ENCODE measurements at regions not wholly inside any gene's neighbourhood (a gene's known extent, or its start where the extent isn't known, plus 50 kb on each side); places are given as distances from the start of the nearest gene placed in this dataset.

- no peaks in the 10 kb centered on the region for H3K27me3 ChIP-seq (replicated peaks; ENCODE audit: insufficient read depth, low read length)
- H3K4me1 ChIP-seq (ENCODE audit: low read length) = no peaks in the 10 kb centered on the region
- H3K79me2 ChIP-seq (ENCODE audit: low read length) = no peaks in the 10 kb centered on the region
- H3K9ac ChIP-seq (ENCODE audit: low read length) = no peak overlapping the region
- no peak overlapping the region for H3K4me3 ChIP-seq (ENCODE audit: low read length)
- no peaks in the 10 kb centered on the region for H3K36me3 ChIP-seq (replicated peaks; ENCODE audit: insufficient read depth, low read length)
- no peaks in the 10 kb centered on the region for H3K9me2 ChIP-seq (replicated peaks; ENCODE audit: insufficient read depth, low read length)
- H3K9me3 ChIP-seq (replicated peaks; ENCODE audit: insufficient read depth, low read length) = no peaks in the 10 kb centered on the region
- H3K27ac ChIP-seq (ENCODE audit: low read length) = no peak overlapping the region
- no peaks in the 10 kb centered on the region for H4K20me1 ChIP-seq (ENCODE audit: insufficient read depth, low read length)
- TF ChIP-seq EZH2 (optimal IDR thresholded peaks at IDR 0.05; ENCODE audit: low read depth, low read length) (no peak), EZH2phosphoT487 (IDR thresholded peaks at IDR 0.05; ENCODE audit: low read length) (no peak), CTCF (IDR thresholded peaks at IDR 0.05; ENCODE audit: low read length) (no peak)
- no peak for DNase-seq
- no peak overlapping the region for H3K4me2 ChIP-seq (ENCODE audit: low read depth, low read length)
- no peaks in the 10 kb centered on the region for H3F3A ChIP-seq (ENCODE audit: insufficient read depth, low read length)
- H2AFZ ChIP-seq (ENCODE audit: low read length) = no peak overlapping the region
Observed at GRCh38 chrX:69032601-69033000, 132.7 kb downstream of the PJA1 start.

GRCh38 chrX:69031971-69032391 lies 133.3 kb downstream of the PJA1 start:
- Histone ChIP-seq H3K9me3 (replicated peaks; ENCODE audit: insufficient read depth, low read length) (no peaks in the 10 kb centered on the region), H3F3A (ENCODE audit: insufficient read depth, low read length) (no peaks in the 10 kb centered on the region), H3K4me3 (ENCODE audit: low read length) (no peak overlapping the region), H3K36me3 (replicated peaks; ENCODE audit: insufficient read depth, low read length) (no peaks in the 10 kb centered on the region), H3K9me2 (replicated peaks; ENCODE audit: insufficient read depth, low read length) (no peaks in the 10 kb centered on the region), H3K4me1 (ENCODE audit: low read length) (no peaks in the 10 kb centered on the region), H3K27me3 (replicated peaks; ENCODE audit: insufficient read depth, low read length) (no peaks in the 10 kb centered on the region), H2AFZ (ENCODE audit: low read length) (no peak overlapping the region), H3K4me2 (ENCODE audit: low read depth, low read length) (no peak overlapping the region), H3K9ac (ENCODE audit: low read length) (no peak overlapping the region), H4K20me1 (ENCODE audit: insufficient read depth, low read length) (no peaks in the 10 kb centered on the region), H3K79me2 (ENCODE audit: low read length) (no peaks in the 10 kb centered on the region), H3K27ac (ENCODE audit: low read length) (no peak overlapping the region)
- no peak for DNase-seq
- no peak for TF ChIP-seq EZH2phosphoT487 (IDR thresholded peaks at IDR 0.05; ENCODE audit: low read length)
- no peak for TF ChIP-seq EZH2 (optimal IDR thresholded peaks at IDR 0.05; ENCODE audit: low read depth, low read length)
- TF ChIP-seq CTCF (IDR thresholded peaks at IDR 0.05; ENCODE audit: low read length) = no peak

- Histone ChIP-seq H3K4me3 (ENCODE audit: low read length) (no peak overlapping the region), H3K9me3 (replicated peaks; ENCODE audit: insufficient read depth, low read length) (no peaks in the 10 kb centered on the region), H3F3A (ENCODE audit: insufficient read depth, low read length) (no peaks in the 10 kb centered on the region), H3K4me2 (ENCODE audit: low read depth, low read length) (no peak overlapping the region), H3K27ac (ENCODE audit: low read length) (no peak overlapping the region), H3K36me3 (replicated peaks; ENCODE audit: insufficient read depth, low read length) (no peaks in the 10 kb centered on the region), H3K9me2 (replicated peaks; ENCODE audit: insufficient read depth, low read length) (no peaks in the 10 kb centered on the region), H2AFZ (ENCODE audit: low read length) (no peak overlapping the region), H4K20me1 (ENCODE audit: insufficient read depth, low read length) (no peaks in the 10 kb centered on the region), H3K9ac (ENCODE audit: low read length) (no peak overlapping the region), H3K27me3 (replicated peaks; ENCODE audit: insufficient read depth, low read length) (no peaks in the 10 kb centered on the region), H3K4me1 (ENCODE audit: low read length) (no peaks in the 10 kb centered on the region), H3K79me2 (ENCODE audit: low read length) (no peaks in the 10 kb centered on the region)
- no peak for DNase-seq
- no peak for TF ChIP-seq EZH2 (optimal IDR thresholded peaks at IDR 0.05; ENCODE audit: low read depth, low read length)
- TF ChIP-seq EZH2phosphoT487 (IDR thresholded peaks at IDR 0.05; ENCODE audit: low read length) = no peak
- no peak for TF ChIP-seq CTCF (IDR thresholded peaks at IDR 0.05; ENCODE audit: low read length)
Observed at GRCh38 chrX:69031181-69031580, 134.1 kb downstream of the PJA1 start.

Measured in MM.1S (cell line).